IMR-90 (cell line): ENCODE measurements at regions not wholly inside any gene's neighbourhood (a gene's known extent, or its start where the extent isn't known, plus 50 kb on each side); places are given as distances from the start of the nearest gene placed in this dataset.

Source experiments
- ATAC-seq: fragments of 200-7000 bp; cut with Tn5 transposase; 2 replicates; pipeline ENCODE4 v1.9.1; 2020; ENCODE audit warnings: low read depth, mild to moderate bottlenecking, moderate library complexity
- BruUV-seq: library from RNA; stranded (reverse); fragments of 400-500 nt; replicated peaks from 2 replicates; lab custom pipeline; 2021; lab: Mats Ljungman, UMichigan
- CTCF ChIA-PET: fragments of 300-600 bp; formaldehyde crosslinking; extraction: SDS; loops from one replicate; lab custom pipeline; 2021; ENCODE audit warnings: antibody characterized with exemption; lab: Yijun Ruan, JAX
- POLR2A ChIA-PET: fragments of 300-600 bp; sonication (Branson Sonifier 250); formaldehyde crosslinking; loops from one replicate; lab custom pipeline; 2022; ENCODE audit warnings: antibody characterized with exemption; ENCODE audit not compliant: unreplicated experiment; lab: Charles Lee
- DNase-seq: peaks from one replicate; pipeline ENCODE4 v3.0.0; 2013
- H2AFZ ChIP-seq: replicated peaks from 2 replicates; pipeline ENCODE3; 2013; ENCODE audit warnings: low read length, mild to moderate bottlenecking; ENCODE audit not compliant: poor library complexity
- H2AK5ac ChIP-seq: 2 replicates; pipeline ENCODE4 v1.6.1; 2013; ENCODE audit warnings: low read depth, low read length, inconsistent platforms
- H2AK9ac ChIP-seq: replicated peaks from 2 replicates; pipeline ENCODE3; 2013; ENCODE audit warnings: mild to moderate bottlenecking, low read depth, low read length, moderate library complexity; ENCODE audit not compliant: poor library complexity
- H2BK120ac ChIP-seq: 2 replicates; pipeline ENCODE4 v1.6.1; 2013; ENCODE audit warnings: low read depth, low read length, inconsistent platforms
- H2BK15ac ChIP-seq: 3 replicates; pipeline ENCODE4 v1.6.1; 2013; ENCODE audit warnings: low read depth, low read length, inconsistent platforms
- H2BK20ac ChIP-seq: 2 replicates; pipeline ENCODE4 v1.6.1; 2013; ENCODE audit warnings: low read depth, mild to moderate bottlenecking, inconsistent platforms, low read length, moderate library complexity
- H2BK5ac ChIP-seq: 2 replicates; pipeline ENCODE4 v1.6.1; 2013; ENCODE audit warnings: mild to moderate bottlenecking, low read depth, low read length, inconsistent platforms; ENCODE audit not compliant: poor library complexity, severe bottlenecking
- H3K14ac ChIP-seq: replicated peaks from 2 replicates; pipeline ENCODE4 v1.6.1; 2013; ENCODE audit warnings: low read depth, low read length, inconsistent platforms
- H3K18ac ChIP-seq: 2 replicates; pipeline ENCODE4 v1.6.1; 2013; ENCODE audit warnings: low read depth, low read length, control low read depth
- H3K23ac ChIP-seq: 2 replicates; pipeline ENCODE4 v1.6.1; 2013; ENCODE audit warnings: low read depth, low read length, inconsistent platforms
- H3K27ac ChIP-seq: 2 replicates; pipeline ENCODE4 v1.5.1; 2013; ENCODE audit warnings: mild to moderate bottlenecking, control low read depth, low read length; ENCODE audit not compliant: insufficient read depth
- H3K27me3 ChIP-seq: 2 replicates; pipeline ENCODE4 v1.6.1; 2013; ENCODE audit warnings: low read length; ENCODE audit not compliant: control insufficient read depth, insufficient read depth
- H3K36me3 ChIP-seq: 2 replicates; pipeline ENCODE4 v1.6.1; 2013; ENCODE audit warnings: low read length, mixed read lengths; ENCODE audit not compliant: control insufficient read depth, insufficient read depth
- H3K4ac ChIP-seq: 2 replicates; pipeline ENCODE4 v1.6.1; 2013; ENCODE audit warnings: low read depth, low read length, inconsistent platforms
- H3K4me1 ChIP-seq: 2 replicates; pipeline ENCODE4 v1.6.1; 2013; ENCODE audit warnings: low read length, mixed read lengths; ENCODE audit not compliant: control insufficient read depth, insufficient read depth
- H3K4me2 ChIP-seq: 2 replicates; pipeline ENCODE4 v1.6.1; 2013; ENCODE audit warnings: low read depth, mild to moderate bottlenecking, control low read depth, low read length, moderate library complexity
- H3K4me3 ChIP-seq: 2 replicates; pipeline ENCODE4 v1.5.1; 2013; ENCODE audit warnings: low read depth, mild to moderate bottlenecking, control low read depth, low read length, moderate library complexity; ENCODE audit not compliant: insufficient read depth
- H3K56ac ChIP-seq: 2 replicates; pipeline ENCODE4 v1.6.1; 2013; ENCODE audit warnings: low read length, inconsistent platforms; ENCODE audit not compliant: insufficient read depth; ENCODE audit errors: extremely low read depth
- H3K79me1 ChIP-seq, 2 experiments: 2 replicates each; pipeline ENCODE4 v1.6.1; 2013; ENCODE audit warnings: low read length in 2 of 2, inconsistent platforms in 1 of 2, low read depth in 1 of 2
- H3K9ac ChIP-seq: 2 replicates; pipeline ENCODE4 v1.6.1; 2013; ENCODE audit warnings: low read depth, low read length, control low read depth
- H3K9me1 ChIP-seq: 2 replicates; pipeline ENCODE4 v1.6.1; 2013; ENCODE audit warnings: low read length, inconsistent platforms; ENCODE audit not compliant: insufficient read depth
- H3K9me3 ChIP-seq: 2 replicates; pipeline ENCODE4 v1.6.1; 2013; ENCODE audit warnings: low read length; ENCODE audit not compliant: control insufficient read depth, insufficient read depth
- H4K20me1 ChIP-seq: 2 replicates; pipeline ENCODE4 v1.6.1; 2013; ENCODE audit warnings: low read length, inconsistent platforms; ENCODE audit not compliant: insufficient read depth
- H4K5ac ChIP-seq: 2 replicates; pipeline ENCODE4 v1.6.1; 2013; ENCODE audit warnings: mild to moderate bottlenecking, low read depth, low read length, control low read depth
- H4K8ac ChIP-seq, 2 experiments: 2 replicates each; pipeline ENCODE4 v1.6.1; 2013; ENCODE audit warnings: low read depth in 2 of 2, low read length in 2 of 2, control low read depth in 1 of 2, inconsistent platforms in 1 of 2
- H4K91ac ChIP-seq: 2 replicates; pipeline ENCODE4 v1.6.1; 2013; ENCODE audit warnings: low read depth, low read length, inconsistent platforms; ENCODE audit not compliant: insufficient read depth
- CHD1 ChIP-seq: IDR thresholded peaks from 2 replicates; pipeline ENCODE4 v1.6.1; 2012; ENCODE audit warnings: low read depth, low read length, improper control_type of control experiment
- ELK1 ChIP-seq: fragments of 150-350 bp; IDR thresholded peaks from 2 replicates; pipeline ENCODE4 v1.6.1; 2016; ENCODE audit warnings: low read depth, mild to moderate bottlenecking, low read length, moderate library complexity, borderline replicate concordance
- MAFK ChIP-seq: IDR thresholded peaks from 2 replicates; pipeline ENCODE4 v1.6.1; 2012; ENCODE audit warnings: low read depth, low read length, improper control_type of control experiment
- MAZ ChIP-seq: IDR thresholded peaks from 2 replicates; pipeline ENCODE4 v1.6.1; 2012; ENCODE audit warnings: low read depth, mild to moderate bottlenecking, low read length, improper control_type of control experiment, moderate library complexity, borderline replicate concordance
- NFE2L2 ChIP-seq: fragments of 150-350 bp; IDR thresholded peaks from 2 replicates; pipeline ENCODE4 v1.6.1; 2016; ENCODE audit warnings: low read depth, mild to moderate bottlenecking, low read length
- RAD21 ChIP-seq: IDR thresholded peaks from 2 replicates; pipeline ENCODE4 v1.6.1; 2012; ENCODE audit warnings: low read length, improper control_type of control experiment
- RCOR1 ChIP-seq: IDR thresholded peaks from 2 replicates; pipeline ENCODE4 v1.6.1; 2012; ENCODE audit warnings: mild to moderate bottlenecking, low read length, improper control_type of control experiment; ENCODE audit not compliant: insufficient replicate concordance
- RFX5 ChIP-seq: IDR thresholded peaks from 2 replicates; pipeline ENCODE4 v1.8.0; 2012; ENCODE audit warnings: low read depth, mild to moderate bottlenecking, low read length, moderate library complexity
- WGBS, 2 experiments: methylation state at CpG; one replicate each; pipeline versions ENCODE4 v1.1.5 to v1.1.7; 2013; ENCODE audit warnings: missing lambda C conversion rate in 2 of 2; ENCODE audit not compliant: insufficient read length in 1 of 2; ENCODE audit errors: extremely low coverage in 2 of 2; 5-methylcytosine and 5-hydroxymethylcytosine counted together
- dilution Hi-C: fragments of 300-500 bp; cut with HindIII; formaldehyde crosslinking; loops from one replicate; pipeline ENCODE4 v1.14.3; 2018; ENCODE audit warnings: low sequenced_read_pairs; ENCODE audit not compliant: unreplicated experiment
- in situ Hi-C: fragments of 300-500 bp; cut with MboI; formaldehyde crosslinking; loops from 3 replicates; pipeline ENCODE4 v1.14.3; 2019; ENCODE audit warnings: low sequenced_read_pairs, inconsistent platforms, mixed read lengths
- intact Hi-C: fragments of 100-400 bp; cut with micrococcal nuclease; formaldehyde crosslinking; loops from 2 replicates; pipeline ENCODE4 v1.10.0; 2022
- TF ChIP-seq, protein P1 (sequence below): fragments of 150-350 bp; IDR thresholded peaks from 2 replicates; pipeline ENCODE4 v1.6.1; 2017; ENCODE audit warnings: mild to moderate bottlenecking, antibody characterized with exemption, low read length, low read depth
- TF ChIP-seq, protein P2 (sequence below): conservative IDR thresholded peaks from 2 replicates; pipeline ENCODE4 v1.5.1; 2012; ENCODE audit warnings: mild to moderate bottlenecking, low read depth, low read length, improper control_type of control experiment

DNA sequence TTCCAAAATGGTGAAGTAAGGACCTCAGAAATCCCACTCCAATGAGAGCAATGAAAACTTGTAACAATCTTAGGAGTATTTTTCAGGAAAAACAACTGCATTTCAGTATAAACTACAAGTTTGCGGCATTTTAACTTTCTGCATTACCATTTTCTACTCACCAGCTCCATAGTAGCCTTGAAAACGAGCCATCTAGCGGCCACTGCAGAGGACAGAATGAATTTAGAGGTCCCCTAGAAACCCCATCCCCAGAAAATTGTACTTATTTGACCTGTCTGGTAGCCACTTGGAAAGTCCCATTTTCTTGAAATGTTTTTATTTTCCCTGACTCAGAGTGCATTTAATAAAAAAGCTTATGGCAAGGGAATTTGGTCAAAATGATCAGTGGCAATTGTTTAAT lies 205.4 kb upstream of the ITGA1 start:
- no peaks in the 10 kb centered on the region for H4K20me1 ChIP-seq
- H2BK5ac ChIP-seq: no peak overlapping the region
- H4K91ac ChIP-seq: no peak overlapping the region
- no peak overlapping the region for H2AK5ac ChIP-seq
- no peak overlapping the region for H4K8ac ChIP-seq
- no peak overlapping the region for H2BK20ac ChIP-seq
- H3K9ac ChIP-seq: no peak overlapping the region
- no peak overlapping the region for H2AK9ac ChIP-seq
- WGBS, 2 experiments: no CpG with 5 or more reads among the region's 3 CpGs
- no peak for ATAC-seq
- TF ChIP-seq CHD1 (no peak), RFX5 (no peak), MAFK (no peak), NFE2L2 (no peak), ELK1 (no peak), RCOR1 (no peak), RAD21 (no peak), MAZ (no peak)
- TF ChIP-seq, protein P1, sequence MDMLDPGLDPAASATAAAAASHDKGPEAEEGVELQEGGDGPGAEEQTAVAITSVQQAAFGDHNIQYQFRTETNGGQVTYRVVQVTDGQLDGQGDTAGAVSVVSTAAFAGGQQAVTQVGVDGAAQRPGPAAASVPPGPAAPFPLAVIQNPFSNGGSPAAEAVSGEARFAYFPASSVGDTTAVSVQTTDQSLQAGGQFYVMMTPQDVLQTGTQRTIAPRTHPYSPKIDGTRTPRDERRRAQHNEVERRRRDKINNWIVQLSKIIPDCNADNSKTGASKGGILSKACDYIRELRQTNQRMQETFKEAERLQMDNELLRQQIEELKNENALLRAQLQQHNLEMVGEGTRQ: no peak
- TF ChIP-seq, protein P2, sequence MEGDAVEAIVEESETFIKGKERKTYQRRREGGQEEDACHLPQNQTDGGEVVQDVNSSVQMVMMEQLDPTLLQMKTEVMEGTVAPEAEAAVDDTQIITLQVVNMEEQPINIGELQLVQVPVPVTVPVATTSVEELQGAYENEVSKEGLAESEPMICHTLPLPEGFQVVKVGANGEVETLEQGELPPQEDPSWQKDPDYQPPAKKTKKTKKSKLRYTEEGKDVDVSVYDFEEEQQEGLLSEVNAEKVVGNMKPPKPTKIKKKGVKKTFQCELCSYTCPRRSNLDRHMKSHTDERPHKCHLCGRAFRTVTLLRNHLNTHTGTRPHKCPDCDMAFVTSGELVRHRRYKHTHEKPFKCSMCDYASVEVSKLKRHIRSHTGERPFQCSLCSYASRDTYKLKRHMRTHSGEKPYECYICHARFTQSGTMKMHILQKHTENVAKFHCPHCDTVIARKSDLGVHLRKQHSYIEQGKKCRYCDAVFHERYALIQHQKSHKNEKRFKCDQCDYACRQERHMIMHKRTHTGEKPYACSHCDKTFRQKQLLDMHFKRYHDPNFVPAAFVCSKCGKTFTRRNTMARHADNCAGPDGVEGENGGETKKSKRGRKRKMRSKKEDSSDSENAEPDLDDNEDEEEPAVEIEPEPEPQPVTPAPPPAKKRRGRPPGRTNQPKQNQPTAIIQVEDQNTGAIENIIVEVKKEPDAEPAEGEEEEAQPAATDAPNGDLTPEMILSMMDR: no peak
- no peak overlapping the region for H4K5ac ChIP-seq
- H3K9me3 ChIP-seq: no peaks in the 10 kb centered on the region
- dilution Hi-C loops (no loop called here), in situ Hi-C loops (no loop called here), intact Hi-C loops (no loop called here)
- no peak overlapping the region for H3K4me3 ChIP-seq
- no peak overlapping the region for H2AFZ ChIP-seq
- H3K79me1 ChIP-seq: no peaks in the 10 kb centered on the region
- BruUV-seq: no TSS peak
- H2BK15ac ChIP-seq: no peak overlapping the region
- no peaks in the 10 kb centered on the region for H3K27me3 ChIP-seq
- H3K18ac ChIP-seq: no peak overlapping the region
- H3K4me1 ChIP-seq: no peaks in the 10 kb centered on the region
- H3K14ac ChIP-seq: no peak overlapping the region
- no peak overlapping the region for H3K4ac ChIP-seq
- no peaks in the 10 kb centered on the region for H3K9me1 ChIP-seq
- DNase-seq: no peak
- ChIA-PET POLR2A (no interaction called here), CTCF (interaction anchor here (0.7 to 0.8 kb wide), 3 partner anchors 9 to 20 kb away, joined by 3 read pairs; no protein-coding TSS in a partner anchor)
- no peak overlapping the region for H3K4me2 ChIP-seq
- no peak overlapping the region for H2BK120ac ChIP-seq
- no peak overlapping the region for H3K56ac ChIP-seq
- no peaks in the 10 kb centered on the region for H3K36me3 ChIP-seq
- H3K27ac ChIP-seq: no peak overlapping the region
- H3K23ac ChIP-seq: no peak overlapping the region
